HUES6 (cell line): ENCODE measurements at regions not wholly inside any gene's neighbourhood (a gene's known extent, or its start where the extent isn't known, plus 50 kb on each side); places are given as distances from the start of the nearest gene placed in this dataset.

Experiments
- H3K27ac ChIP-seq: 2 replicates; pipeline ENCODE4 v1.7.0; 2013; ENCODE audit warnings: low read depth, mild to moderate bottlenecking, low read length, inconsistent platforms
- H3K27me3 ChIP-seq: 2 replicates; pipeline ENCODE4 v1.6.1; 2013; ENCODE audit warnings: low read length; ENCODE audit not compliant: control insufficient read depth, insufficient read depth
- H3K36me3 ChIP-seq: 2 replicates; pipeline ENCODE4 v1.6.1; 2013; ENCODE audit warnings: low read length; ENCODE audit not compliant: control insufficient read depth, insufficient read depth
- H3K4me1 ChIP-seq: 2 replicates; pipeline ENCODE4 v1.6.1; 2013; ENCODE audit warnings: low read length; ENCODE audit not compliant: control insufficient read depth, insufficient read depth
- H3K4me3 ChIP-seq: 2 replicates; pipeline ENCODE4 v1.5.1; 2013; ENCODE audit warnings: low read depth, low read length
- H3K9ac ChIP-seq: one replicate; pipeline ENCODE4 v1.6.1; 2013; ENCODE audit warnings: mild to moderate bottlenecking, low read length
- H3K9me3 ChIP-seq: 2 replicates; pipeline ENCODE4 v1.6.1; 2013; ENCODE audit warnings: low read depth, low read length; ENCODE audit not compliant: control insufficient read depth, insufficient read depth

DNA sequence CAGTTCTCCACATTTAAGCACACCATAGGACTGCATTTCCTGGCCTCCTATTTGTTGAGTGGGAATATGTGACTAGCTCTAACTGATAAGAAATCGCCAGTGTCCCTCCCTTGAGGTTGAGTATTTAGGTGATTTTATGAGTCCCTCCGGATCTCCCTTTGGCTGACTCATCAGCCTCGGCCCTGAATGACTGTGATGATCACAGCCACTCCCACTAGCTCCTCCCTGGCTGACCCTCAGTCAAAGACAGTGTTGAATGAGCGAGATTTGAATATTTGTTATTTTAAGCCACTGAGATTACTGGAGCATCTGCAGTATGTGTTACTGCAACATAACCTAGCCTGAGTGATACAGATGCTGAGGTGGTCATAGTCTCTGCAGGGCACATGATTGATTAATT lies 515.3 kb downstream of the EPHB1 start:
- peaks cover 11% of the 10 kb centered on the region for H3K4me1 ChIP-seq
- H3K27me3 ChIP-seq, result no peaks in the 10 kb centered on the region
- no peak overlapping the region for H3K9ac ChIP-seq
- H3K9me3 ChIP-seq, result no peaks in the 10 kb centered on the region
- H3K27ac ChIP-seq, result no peak overlapping the region
- H3K4me3 ChIP-seq, result no peak overlapping the region
- no peaks in the 10 kb centered on the region for H3K36me3 ChIP-seq

DNA sequence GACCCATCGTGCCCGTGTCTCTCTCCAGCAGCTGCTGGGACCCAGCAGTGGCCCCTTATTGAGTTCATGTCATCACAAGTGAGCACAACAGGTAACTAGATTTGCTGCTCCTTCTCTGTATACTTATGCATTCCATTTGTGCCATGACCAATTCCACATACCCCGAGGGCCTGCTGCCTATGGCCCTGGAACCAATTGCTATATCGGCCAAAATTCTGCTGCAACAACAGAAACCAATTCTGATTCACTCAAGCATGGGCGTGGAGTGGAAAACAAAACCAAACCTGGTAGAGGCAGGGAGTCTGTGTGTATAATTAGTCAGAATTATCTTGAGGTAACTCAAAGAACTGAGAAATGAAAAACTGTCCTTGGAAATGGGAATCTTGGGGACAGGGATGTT lies 516.6 kb downstream of the EPHB1 start:
- Histone ChIP-seq H3K27me3 (no peaks in the 10 kb centered on the region), H3K9me3 (no peaks in the 10 kb centered on the region), H3K4me3 (no peak overlapping the region), H3K4me1 (peaks cover 11% of the 10 kb centered on the region), H3K27ac (no peak overlapping the region), H3K9ac (no peak overlapping the region), H3K36me3 (no peaks in the 10 kb centered on the region)

DNA sequence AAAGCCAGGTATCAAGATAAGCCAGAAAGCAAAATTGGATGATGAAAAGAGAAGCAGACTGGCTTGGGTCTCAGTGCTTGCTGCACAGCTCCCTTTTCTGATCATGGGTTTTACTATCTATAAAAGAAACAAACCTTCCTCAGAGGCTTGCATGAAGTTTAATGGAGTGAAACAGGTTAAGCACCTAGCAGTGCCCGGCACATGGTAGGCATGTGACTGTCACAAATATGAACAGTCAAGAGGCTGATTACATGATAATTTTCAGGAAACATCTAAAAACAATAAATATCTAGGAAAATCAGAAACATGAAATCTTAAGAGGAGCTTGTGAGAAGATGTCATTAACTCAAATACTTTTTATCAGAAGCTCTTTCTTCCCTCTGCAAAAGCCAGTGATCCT lies 519.2 kb downstream of the EPHB1 start:
- H3K27me3 ChIP-seq, result no peaks in the 10 kb centered on the region
- H3K36me3 ChIP-seq, result no peaks in the 10 kb centered on the region
- peaks cover 11% of the 10 kb centered on the region for H3K4me1 ChIP-seq
- no peak overlapping the region for H3K4me3 ChIP-seq
- no peak overlapping the region for H3K27ac ChIP-seq
- no peak overlapping the region for H3K9ac ChIP-seq
- H3K9me3 ChIP-seq, result peaks cover 4% of the 10 kb centered on the region; the same call in 1 of the 2 replicates

- Histone ChIP-seq H3K4me3 (no peak overlapping the region), H3K27ac (no peak overlapping the region), H3K9me3 (no peaks in the 10 kb centered on the region), H3K9ac (no peak overlapping the region), H3K36me3 (no peaks in the 10 kb centered on the region), H3K27me3 (no peaks in the 10 kb centered on the region), H3K4me1 (peaks cover 6% of the 10 kb centered on the region; the same call in 1 of the 2 replicates)
Measured at GRCh38 chr3:135324301-135324700, 529.2 kb downstream of the EPHB1 start.

DNA sequence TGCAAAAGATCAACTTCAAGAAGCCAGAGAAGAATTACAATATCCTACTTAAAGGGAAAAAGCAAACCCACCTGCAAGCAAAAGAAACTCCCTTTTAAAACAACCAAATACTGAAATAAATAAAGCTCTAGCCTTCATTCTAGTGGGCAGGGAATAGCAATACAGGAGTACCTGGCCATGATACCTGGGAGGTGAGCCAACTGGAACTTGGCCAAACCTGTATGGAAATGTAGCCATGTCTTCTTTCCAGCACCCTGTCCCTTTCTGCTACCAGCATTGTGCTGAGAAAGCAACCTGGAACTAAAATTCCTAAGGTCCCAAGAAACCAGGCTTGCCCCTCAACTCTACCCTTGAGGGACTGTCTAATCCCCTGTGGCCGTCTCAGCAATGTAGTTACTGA lies 530.0 kb downstream of the EPHB1 start:
- Histone ChIP-seq H3K36me3 (no peaks in the 10 kb centered on the region), H3K27me3 (no peaks in the 10 kb centered on the region), H3K27ac (no peak overlapping the region), H3K9ac (no peak overlapping the region), H3K4me3 (no peak overlapping the region), H3K9me3 (no peaks in the 10 kb centered on the region), H3K4me1 (peaks cover 6% of the 10 kb centered on the region; the same call in 1 of the 2 replicates)

DNA sequence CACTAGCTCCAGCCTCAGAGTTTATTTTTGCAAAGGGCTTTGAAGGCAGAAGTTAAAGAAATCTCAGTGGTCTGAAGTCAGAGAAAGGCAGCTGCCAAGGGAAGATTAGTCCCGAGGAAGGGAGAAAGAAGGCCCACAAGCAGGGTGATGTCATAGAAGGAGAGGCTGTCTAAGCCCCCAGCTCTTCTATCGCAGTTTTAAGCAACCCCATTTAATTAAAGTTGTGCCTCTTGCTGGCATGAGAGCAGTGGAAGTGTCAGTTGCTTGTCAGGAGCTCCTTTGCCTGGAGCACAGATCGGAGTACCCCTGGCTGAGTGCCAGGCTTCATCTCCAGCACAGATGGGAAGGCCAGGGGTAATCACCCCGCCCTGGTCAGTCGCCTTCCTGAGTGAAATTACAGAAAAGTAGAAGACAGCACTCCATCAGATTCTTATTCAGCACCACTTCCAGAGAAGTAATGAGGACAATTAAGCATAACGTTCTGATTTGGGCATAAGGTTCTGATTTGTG lies 530.7 kb downstream of the EPHB1 start:
- H3K27ac ChIP-seq, result no peak overlapping the region
- H3K9me3 ChIP-seq, result no peaks in the 10 kb centered on the region
- no peaks in the 10 kb centered on the region for H3K36me3 ChIP-seq
- H3K4me1 ChIP-seq, result peaks cover 6% of the 10 kb centered on the region; the same call in 1 of the 2 replicates
- H3K4me3 ChIP-seq, result no peak overlapping the region
- H3K27me3 ChIP-seq, result no peaks in the 10 kb centered on the region
- no peak overlapping the region for H3K9ac ChIP-seq

DNA sequence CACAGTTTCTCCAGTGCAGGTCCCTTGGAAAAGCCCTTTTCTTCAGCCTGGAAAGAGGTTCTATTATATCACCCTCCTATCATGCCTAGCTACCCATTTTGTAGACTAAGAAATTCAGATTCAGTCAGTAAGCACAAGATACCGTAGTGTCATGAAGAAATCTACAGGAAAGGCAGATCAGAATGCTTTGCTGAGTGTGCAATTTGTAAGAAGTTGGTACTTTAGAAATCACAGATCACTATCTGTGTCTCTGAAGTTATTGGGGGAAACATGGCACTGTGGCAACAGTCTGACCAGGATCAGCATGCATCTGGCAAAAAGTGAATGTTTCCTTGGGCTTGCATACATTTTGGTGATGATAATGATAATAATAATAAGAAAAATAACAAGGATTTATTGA lies 531.8 kb downstream of the EPHB1 start:
- peaks cover 6% of the 10 kb centered on the region; the same call in 1 of the 2 replicates for H3K4me1 ChIP-seq
- no peaks in the 10 kb centered on the region for H3K9me3 ChIP-seq
- H3K4me3 ChIP-seq, result no peak overlapping the region
- H3K27me3 ChIP-seq, result no peaks in the 10 kb centered on the region
- no peak overlapping the region for H3K9ac ChIP-seq
- H3K27ac ChIP-seq, result no peak overlapping the region
- no peaks in the 10 kb centered on the region for H3K36me3 ChIP-seq

DNA sequence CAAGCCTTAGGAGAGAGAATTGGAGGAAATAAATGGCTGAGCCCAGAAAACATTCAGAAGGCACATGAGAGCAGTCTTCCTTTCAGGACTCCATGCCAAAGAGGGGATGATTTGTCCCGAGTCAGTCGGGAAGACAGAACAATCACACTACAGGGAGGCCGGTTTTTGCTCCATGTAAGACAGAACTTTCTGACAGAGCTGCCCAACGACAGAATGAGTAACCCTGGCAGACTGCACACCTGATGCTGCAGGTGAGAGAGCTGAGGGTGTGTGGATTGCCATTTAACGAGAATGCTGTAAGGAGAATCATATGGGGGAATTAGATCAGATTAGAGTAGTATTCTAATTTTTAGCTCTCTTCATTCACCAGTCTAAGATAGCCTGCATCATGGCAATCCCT lies 533.0 kb downstream of the EPHB1 start:
- Histone ChIP-seq H3K9ac (no peak overlapping the region), H3K4me3 (no peak overlapping the region), H3K9me3 (no peaks in the 10 kb centered on the region), H3K36me3 (no peaks in the 10 kb centered on the region), H3K27ac (no peak overlapping the region), H3K27me3 (no peaks in the 10 kb centered on the region), H3K4me1 (peaks cover 6% of the 10 kb centered on the region; the same call in 1 of the 2 replicates)

GRCh38 chr3:135329479-135329878 lies 534.4 kb downstream of the EPHB1 start:
- H3K4me3 ChIP-seq, result no peak overlapping the region
- no peaks in the 10 kb centered on the region for H3K9me3 ChIP-seq
- H3K4me1 ChIP-seq, result no peaks in the 10 kb centered on the region
- H3K36me3 ChIP-seq, result no peaks in the 10 kb centered on the region
- no peak overlapping the region for H3K9ac ChIP-seq
- no peak overlapping the region for H3K27ac ChIP-seq
- no peaks in the 10 kb centered on the region for H3K27me3 ChIP-seq

DNA sequence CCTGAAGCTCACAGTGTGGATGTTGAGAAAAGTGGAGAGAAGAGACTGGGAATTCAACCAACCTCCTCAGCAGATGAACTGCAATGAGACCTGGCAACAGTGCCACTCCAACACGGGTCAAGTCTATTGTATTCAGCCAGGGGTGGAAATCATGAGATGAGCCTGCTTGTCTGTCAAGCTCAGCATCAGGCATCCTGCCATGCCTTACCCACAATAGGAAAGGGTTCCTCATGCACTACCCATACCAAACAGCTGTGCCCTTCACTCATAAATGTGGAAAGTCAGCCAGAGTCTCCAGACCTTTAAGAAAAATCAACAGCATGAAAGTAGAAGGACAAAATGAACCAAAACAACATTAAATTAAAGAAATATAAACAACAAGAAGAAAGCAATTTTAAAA lies 542.1 kb downstream of the EPHB1 start:
- Histone ChIP-seq H3K9ac (no peak overlapping the region), H3K9me3 (no peaks in the 10 kb centered on the region), H3K4me3 (no peak overlapping the region), H3K27ac (no peak overlapping the region), H3K36me3 (no peaks in the 10 kb centered on the region), H3K27me3 (no peaks in the 10 kb centered on the region), H3K4me1 (no peaks in the 10 kb centered on the region)

- H3K27ac ChIP-seq, result no peak overlapping the region
- H3K4me3 ChIP-seq, result no peak overlapping the region
- no peaks in the 10 kb centered on the region for H3K4me1 ChIP-seq
- no peaks in the 10 kb centered on the region for H3K36me3 ChIP-seq
- H3K27me3 ChIP-seq, result no peaks in the 10 kb centered on the region
- no peaks in the 10 kb centered on the region for H3K9me3 ChIP-seq
- no peak overlapping the region for H3K9ac ChIP-seq
Measured at GRCh38 chr3:135348690-135349089, 553.6 kb downstream of the EPHB1 start.
